Endothelial cell of umbilical vein (primary cell): ENCODE measurements at regions not wholly inside any gene's neighbourhood (a gene's known extent, or its start where the extent isn't known, plus 50 kb on each side); places are given as distances from the start of the nearest gene placed in this dataset.

Source experiments
- BruUV-seq: library from RNA; stranded (reverse); fragments of 400-500 nt; replicated peaks from 2 replicates; lab custom pipeline; 2021; lab: Mats Ljungman, UMichigan
- CTCF ChIA-PET: fragments of 300-600, 350-600 bp; sonication (Branson Sonifier 250); formaldehyde crosslinking; loops from one replicate; lab custom pipeline; 2021; ENCODE audit warnings: antibody characterized with exemption, inconsistent platforms; lab: Charles Lee
- POLR2A ChIA-PET: fragments of 300-600, 350-600 bp; sonication (Branson Sonifier 250); formaldehyde crosslinking; loops from one replicate; lab custom pipeline; 2021; ENCODE audit warnings: antibody characterized with exemption, inconsistent platforms; lab: Charles Lee
- DNase-seq: peaks from one replicate; pipeline ENCODE4 v3.0.0-alpha.2; 2011; ENCODE audit warnings: low read depth, low spot score
- FAIRE-seq: peaks from 2 replicates; lab custom pipeline; 2011; peaks lifted over from hg19 to GRCh38; lab: Jason Lieb, UNC
- H2AFZ ChIP-seq: 2 replicates; pipeline ENCODE4 v1.6.0; 2012; ENCODE audit warnings: low read depth, low read length, control low read depth, inconsistent platforms
- H3K27ac ChIP-seq: 2 replicates; pipeline ENCODE4 v1.5.1; 2011; ENCODE audit warnings: low read depth, mild to moderate bottlenecking, control low read depth, low read length, moderate library complexity; ENCODE audit not compliant: insufficient read depth
- H3K27me3 ChIP-seq, 2 experiments: 2 replicates each; pipeline versions ENCODE4 v1.6.0 to v1.6.1; 2011; ENCODE audit warnings: low read length in 2 of 2, mixed read lengths in 1 of 2; ENCODE audit not compliant: control insufficient read depth in 2 of 2, insufficient read depth in 2 of 2
- H3K36me3 ChIP-seq, 2 experiments: 2 replicates in 1 of 2; 3 replicates in 1 of 2; pipeline ENCODE4 v1.5.1; 2011; ENCODE audit warnings: low read length in 2 of 2, mild to moderate bottlenecking in 1 of 2, moderate library complexity in 1 of 2; ENCODE audit not compliant: control insufficient read depth in 2 of 2, insufficient read depth in 2 of 2; ENCODE audit errors: extremely low read depth in 1 of 2
- H3K4me1 ChIP-seq: 3 replicates; pipeline ENCODE4 v1.5.1; 2011; ENCODE audit warnings: mild to moderate bottlenecking, low read length; ENCODE audit not compliant: control insufficient read depth, insufficient read depth; ENCODE audit errors: extremely low read depth
- H3K4me2 ChIP-seq: 2 replicates; pipeline ENCODE4 v1.6.1; 2011; ENCODE audit warnings: low read length, control low read depth, mixed read lengths; ENCODE audit not compliant: insufficient read depth
- H3K4me3 ChIP-seq, 3 experiments: fragments of 200-600 bp in 1 of 3; sonication (generic), shearing (Covaris generic) in 1 of 3; replicated peaks in 1 of 3; 2 replicates each; pipeline ENCODE4 v1.5.1; 2011 to 2016; ENCODE audit warnings: control low read depth in 3 of 3, low read length in 3 of 3, mild to moderate bottlenecking in 2 of 3, inconsistent platforms in 1 of 3, low read depth in 1 of 3, moderate library complexity in 1 of 3; ENCODE audit not compliant: insufficient read depth in 1 of 3
- H3K79me2 ChIP-seq: 2 replicates; pipeline ENCODE4 v1.6.0; 2012; ENCODE audit warnings: low read length, inconsistent platforms; ENCODE audit not compliant: control insufficient read depth, insufficient read depth
- H3K9ac ChIP-seq: replicated peaks from 2 replicates; pipeline ENCODE3; 2011; ENCODE audit warnings: low read length, control low read depth; ENCODE audit not compliant: insufficient read depth; ENCODE audit errors: extremely low read depth
- H3K9me1 ChIP-seq: replicated peaks from 3 replicates; pipeline ENCODE4 v1.6.0; 2011; ENCODE audit warnings: mild to moderate bottlenecking, low read length; ENCODE audit not compliant: control insufficient read depth, insufficient read depth; ENCODE audit errors: extremely low read depth
- H3K9me3 ChIP-seq: replicated peaks from 2 replicates; pipeline ENCODE4 v1.5.1; 2012; ENCODE audit warnings: low read length, inconsistent platforms; ENCODE audit not compliant: control insufficient read depth, insufficient read depth
- H4K20me1 ChIP-seq: replicated peaks from 2 replicates; pipeline ENCODE3; 2011; ENCODE audit warnings: mild to moderate bottlenecking, low read length; ENCODE audit not compliant: control insufficient read depth, insufficient read depth; ENCODE audit errors: extremely low read depth
- EZH2 ChIP-seq: IDR thresholded peaks from 2 replicates; pipeline ENCODE4 v1.6.1; 2012; ENCODE audit warnings: borderline replicate concordance, low read depth, mild to moderate bottlenecking, moderate library complexity, low read length, inconsistent platforms; ENCODE audit not compliant: severe bottlenecking
- FOS ChIP-seq: IDR thresholded peaks from 2 replicates; pipeline ENCODE4 v1.6.1; 2011; ENCODE audit warnings: mild to moderate bottlenecking, low read length, moderate library complexity, borderline replicate concordance; ENCODE audit not compliant: insufficient read depth
- GATA2 ChIP-seq: IDR thresholded peaks from 2 replicates; pipeline ENCODE4 v1.7.0; 2011; ENCODE audit warnings: low read depth, mild to moderate bottlenecking, moderate library complexity, mixed read lengths, low read length; ENCODE audit not compliant: insufficient read length, insufficient read depth
- JUN ChIP-seq: IDR thresholded peaks from 2 replicates; pipeline ENCODE4 v1.6.1; 2011; ENCODE audit warnings: borderline replicate concordance, low read depth; ENCODE audit not compliant: insufficient read length, insufficient read depth
- MYC ChIP-seq: IDR thresholded peaks from one replicate; pipeline ENCODE4 v1.6.1; 2011; ENCODE audit warnings: mild to moderate bottlenecking, low read depth, low read length
- POLR2A ChIP-seq: IDR thresholded peaks from 2 replicates; pipeline ENCODE4 v1.6.1; 2012; ENCODE audit warnings: low read depth, mild to moderate bottlenecking, control low read depth, low read length
- POLR2AphosphoS5 ChIP-seq: IDR thresholded peaks from 2 replicates; pipeline ENCODE4 v1.6.1; 2012; ENCODE audit warnings: low read depth, mild to moderate bottlenecking, control low read depth, low read length, moderate library complexity; ENCODE audit not compliant: insufficient read depth
- dilution Hi-C: fragments of 300-500 bp; cut with MboI; formaldehyde crosslinking; loops from one replicate; pipeline ENCODE4 v1.15.0; 2019; ENCODE audit warnings: low sequenced_read_pairs; ENCODE audit not compliant: extremely low pct_ligation_motif_present
- intact Hi-C: fragments of 100-400 bp; cut with micrococcal nuclease; formaldehyde crosslinking; loops from one replicate; pipeline ENCODE4 v1.10.0; 2022
- TF ChIP-seq, protein P1 (sequence below): IDR thresholded peaks from 2 replicates; pipeline ENCODE4 v1.6.1; 2011; ENCODE audit not compliant: insufficient read depth, insufficient read length
- TF ChIP-seq, protein P2 (sequence below), 2 donors: IDR thresholded peaks; 1 replicate in 1 of 2; 2 replicates in 1 of 2; pipeline ENCODE4 v1.5.1; 2011; ENCODE audit warnings: low read length in 2 of 2, mild to moderate bottlenecking in 2 of 2, moderate library complexity in 2 of 2, control low read depth in 1 of 2, inconsistent platforms in 1 of 2, low read depth in 1 of 2; ENCODE audit not compliant: insufficient read depth in 1 of 2; ENCODE audit errors: extremely low read depth in 1 of 2

DNA sequence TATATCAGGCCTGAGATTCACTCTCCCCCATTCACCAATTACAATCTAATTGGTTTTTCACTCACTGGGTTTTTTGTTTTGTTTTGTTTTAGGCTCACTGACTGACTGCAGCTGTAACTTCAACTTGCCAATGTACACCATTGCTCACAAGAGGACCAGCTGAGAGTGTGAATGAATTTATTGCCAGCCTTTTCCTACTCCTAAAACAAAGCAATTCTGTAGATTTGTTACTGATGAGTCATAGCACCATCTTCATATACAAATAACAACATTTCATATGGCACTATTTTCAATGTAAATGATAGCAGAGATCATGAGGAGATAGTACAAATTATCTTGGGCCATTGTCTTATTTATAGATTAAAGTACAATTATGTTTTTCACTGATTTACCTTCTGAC is 76.0 kb upstream of the DPYD start:
- Histone ChIP-seq H3K27me3 (no peaks in the 10 kb centered on the region), H3K79me2 (no peaks in the 10 kb centered on the region), H4K20me1 (no peaks in the 10 kb centered on the region), H3K36me3 (no peaks in the 10 kb centered on the region), H3K9ac (no peak overlapping the region), H2AFZ (no peak overlapping the region), H3K4me2 (no peak overlapping the region), H3K9me1 (no peaks in the 10 kb centered on the region), H3K27ac (no peak overlapping the region), H3K9me3 (no peaks in the 10 kb centered on the region), H3K4me3 (no peak overlapping the region), H3K4me1 (peaks cover 12% of the 10 kb centered on the region)
- intact Hi-C loops (no loop called here), dilution Hi-C loops (no loop called here)
- no peak for FAIRE-seq
- TF ChIP-seq, protein P1, sequence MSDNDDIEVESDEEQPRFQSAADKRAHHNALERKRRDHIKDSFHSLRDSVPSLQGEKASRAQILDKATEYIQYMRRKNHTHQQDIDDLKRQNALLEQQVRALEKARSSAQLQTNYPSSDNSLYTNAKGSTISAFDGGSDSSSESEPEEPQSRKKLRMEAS: no peak
- TF ChIP-seq JUN: peak; percentile 63
- TF ChIP-seq GATA2: peak; percentile 8
- TF ChIP-seq POLR2AphosphoS5: no peak
- CTCF ChIA-PET: interaction anchor here (1.0 to 2.4 kb wide), 6 partner anchors 9 to 471 kb away, joined by 3 to 9 read pairs (median 6); no protein-coding TSS in a partner anchor
- peak; percentile 65 for DNase-seq
- POLR2A ChIA-PET: no interaction called here
- no TSS peak for BruUV-seq

DNA sequence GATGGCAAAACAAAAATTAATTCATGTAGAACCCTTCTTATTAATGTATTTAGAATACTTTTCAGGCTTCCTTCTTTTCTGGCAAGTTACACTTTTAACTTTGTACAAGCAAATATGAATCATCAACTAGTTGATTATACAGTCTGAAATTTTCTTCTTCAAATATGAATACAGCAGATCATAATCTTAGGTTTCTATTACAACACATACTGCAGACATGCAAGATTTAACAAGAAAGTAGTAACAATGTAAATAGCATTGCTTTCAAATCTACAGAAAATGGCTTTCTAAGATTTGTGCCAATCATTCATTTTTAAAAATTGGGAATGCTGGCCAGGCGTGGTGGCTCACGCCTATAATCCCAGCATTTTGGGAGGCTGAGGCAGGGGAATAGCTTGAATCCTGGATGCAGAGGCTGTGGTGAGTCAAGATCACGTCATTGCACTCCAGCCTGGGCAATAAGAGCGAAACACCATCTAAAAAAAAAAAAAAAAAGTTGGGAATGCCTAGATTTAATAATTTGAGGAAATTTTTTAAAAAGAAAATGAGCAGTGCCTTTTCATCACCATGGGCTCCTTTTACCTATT is 68.4 kb upstream of the DPYD start:
- Histone ChIP-seq H4K20me1 (no peaks in the 10 kb centered on the region), H3K79me2 (no peaks in the 10 kb centered on the region), H3K36me3 (no peaks in the 10 kb centered on the region), H3K9ac (no peak overlapping the region), H3K4me3 (no peak overlapping the region), H3K27me3 (no peaks in the 10 kb centered on the region), H3K9me3 (no peaks in the 10 kb centered on the region), H3K9me1 (no peaks in the 10 kb centered on the region), H3K27ac (no peak overlapping the region), H3K4me1 (peaks cover 17% of the 10 kb centered on the region), H3K4me2 (no peak overlapping the region), H2AFZ (no peak overlapping the region)
- intact Hi-C loops: loop anchor here (5.0 kb wide), 1 partner anchor 52 kb away; no protein-coding TSS in a partner anchor
- ChIA-PET POLR2A (no interaction called here), CTCF (no interaction called here)
- dilution Hi-C loops: no loop called here
- BruUV-seq: no TSS peak
- DNase-seq (no peak), FAIRE-seq (no peak)
- TF ChIP-seq FOS (no peak), POLR2A (no peak), GATA2 (no peak), POLR2AphosphoS5 (no peak), EZH2 (no peak), JUN (no peak), MYC (no peak)
- TF ChIP-seq, protein P2, sequence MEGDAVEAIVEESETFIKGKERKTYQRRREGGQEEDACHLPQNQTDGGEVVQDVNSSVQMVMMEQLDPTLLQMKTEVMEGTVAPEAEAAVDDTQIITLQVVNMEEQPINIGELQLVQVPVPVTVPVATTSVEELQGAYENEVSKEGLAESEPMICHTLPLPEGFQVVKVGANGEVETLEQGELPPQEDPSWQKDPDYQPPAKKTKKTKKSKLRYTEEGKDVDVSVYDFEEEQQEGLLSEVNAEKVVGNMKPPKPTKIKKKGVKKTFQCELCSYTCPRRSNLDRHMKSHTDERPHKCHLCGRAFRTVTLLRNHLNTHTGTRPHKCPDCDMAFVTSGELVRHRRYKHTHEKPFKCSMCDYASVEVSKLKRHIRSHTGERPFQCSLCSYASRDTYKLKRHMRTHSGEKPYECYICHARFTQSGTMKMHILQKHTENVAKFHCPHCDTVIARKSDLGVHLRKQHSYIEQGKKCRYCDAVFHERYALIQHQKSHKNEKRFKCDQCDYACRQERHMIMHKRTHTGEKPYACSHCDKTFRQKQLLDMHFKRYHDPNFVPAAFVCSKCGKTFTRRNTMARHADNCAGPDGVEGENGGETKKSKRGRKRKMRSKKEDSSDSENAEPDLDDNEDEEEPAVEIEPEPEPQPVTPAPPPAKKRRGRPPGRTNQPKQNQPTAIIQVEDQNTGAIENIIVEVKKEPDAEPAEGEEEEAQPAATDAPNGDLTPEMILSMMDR (IDR thresholded peaks at IDR 0.05; ENCODE audit: extremely low read depth in 1 of 2, insufficient read depth in 1 of 2, low read depth in 1 of 2, low read length in 2 of 2): no peak
- TF ChIP-seq, protein P1: no peak
